OCI-LY3 (cell line): ENCODE measurements at regions not wholly inside any gene's neighbourhood (a gene's known extent, or its start where the extent isn't known, plus 50 kb on each side); places are given as distances from the start of the nearest gene placed in this dataset.

Experiments
- EZH2phosphoT487 ChIP-seq: fragments of 200-600 bp; shearing (Covaris generic); IDR thresholded peaks from 2 replicates; pipeline ENCODE4 v1.6.1; 2018; ENCODE audit warnings: antibody characterized with exemption, mixed run types, low read depth
- TF ChIP-seq, protein P1 (sequence below): fragments of 200-600, 300-600 bp; sonication (generic); IDR thresholded peaks from 2 replicates; pipeline ENCODE4 v1.5.1; 2014; ENCODE audit warnings: antibody characterized with exemption, low read length, low read depth

DNA sequence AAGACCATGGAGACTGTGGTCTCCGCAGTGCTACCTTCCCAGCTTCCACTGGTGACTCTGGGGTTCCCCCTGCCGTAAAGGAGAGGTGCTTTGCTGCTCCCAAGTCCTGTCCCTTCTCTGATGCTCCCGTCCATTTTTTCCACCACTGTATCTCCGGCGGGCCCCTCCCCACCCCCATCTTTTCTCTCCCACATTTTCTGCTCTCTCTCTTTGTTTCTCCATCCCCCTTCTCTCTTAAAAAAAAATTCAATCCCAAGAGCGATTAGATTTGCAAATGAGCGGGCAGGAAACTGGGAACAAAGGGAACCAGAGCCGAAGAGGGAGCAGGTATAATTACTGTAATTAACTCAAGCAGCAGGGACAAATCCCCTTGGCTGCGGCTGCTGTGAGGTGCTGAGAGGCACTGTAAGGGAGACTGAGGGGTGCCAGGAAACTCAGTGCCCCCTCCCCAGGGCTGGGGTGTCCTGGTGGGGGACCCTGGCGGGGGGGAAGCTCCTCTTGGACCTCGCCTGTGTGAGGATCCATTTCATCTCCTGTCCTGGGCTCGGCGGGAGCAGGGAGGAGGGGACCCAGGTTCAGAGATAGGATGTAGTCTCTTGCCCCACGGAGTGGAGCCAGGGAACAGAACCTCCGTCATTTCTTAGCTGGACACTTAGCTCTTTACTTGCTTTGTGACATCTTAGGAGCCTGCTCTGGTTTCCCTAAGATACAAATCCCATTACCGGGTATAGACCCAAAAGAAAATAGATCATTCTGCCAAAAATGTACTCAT is 140.4 kb upstream of the NRXN3 start:
- TF ChIP-seq, protein P1, sequence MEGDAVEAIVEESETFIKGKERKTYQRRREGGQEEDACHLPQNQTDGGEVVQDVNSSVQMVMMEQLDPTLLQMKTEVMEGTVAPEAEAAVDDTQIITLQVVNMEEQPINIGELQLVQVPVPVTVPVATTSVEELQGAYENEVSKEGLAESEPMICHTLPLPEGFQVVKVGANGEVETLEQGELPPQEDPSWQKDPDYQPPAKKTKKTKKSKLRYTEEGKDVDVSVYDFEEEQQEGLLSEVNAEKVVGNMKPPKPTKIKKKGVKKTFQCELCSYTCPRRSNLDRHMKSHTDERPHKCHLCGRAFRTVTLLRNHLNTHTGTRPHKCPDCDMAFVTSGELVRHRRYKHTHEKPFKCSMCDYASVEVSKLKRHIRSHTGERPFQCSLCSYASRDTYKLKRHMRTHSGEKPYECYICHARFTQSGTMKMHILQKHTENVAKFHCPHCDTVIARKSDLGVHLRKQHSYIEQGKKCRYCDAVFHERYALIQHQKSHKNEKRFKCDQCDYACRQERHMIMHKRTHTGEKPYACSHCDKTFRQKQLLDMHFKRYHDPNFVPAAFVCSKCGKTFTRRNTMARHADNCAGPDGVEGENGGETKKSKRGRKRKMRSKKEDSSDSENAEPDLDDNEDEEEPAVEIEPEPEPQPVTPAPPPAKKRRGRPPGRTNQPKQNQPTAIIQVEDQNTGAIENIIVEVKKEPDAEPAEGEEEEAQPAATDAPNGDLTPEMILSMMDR = no peak
- no peak for TF ChIP-seq EZH2phosphoT487
